ENCODE measurements at regions not wholly inside any gene's neighbourhood (a gene's known extent, or its start where the extent isn't known, plus 50 kb on each side); places are given as distances from the start of the nearest gene placed in this dataset.

GRCh38 chr4:13888112-13888511 is 260.6 kb upstream of the BOD1L1 start:
- peak; percentile 88 for DNase-seq (ENCODE audit: extremely low read depth, low read depth, low spot score)

- DNase-seq (ENCODE audit: extremely low read depth, low read depth, low spot score), result no peak
Measured at GRCh38 chr4:13891544-13891939, 264.0 kb upstream of the BOD1L1 start.

GRCh38 chr4:13892739-13893105 is 265.2 kb upstream of the BOD1L1 start:
- no peak for DNase-seq (ENCODE audit: extremely low read depth, low read depth, low spot score)

- no peak for DNase-seq (ENCODE audit: extremely low read depth, low read depth, low spot score)
Measured at GRCh38 chr4:13893211-13893610, 265.7 kb upstream of the BOD1L1 start.

GRCh38 chr4:13893987-13894386 is 266.5 kb upstream of the BOD1L1 start:
- DNase-seq (ENCODE audit: extremely low read depth, low read depth, low spot score), result no peak

- no peak for DNase-seq (ENCODE audit: extremely low read depth, low read depth, low spot score)
Measured at GRCh38 chr4:13900780-13901179, 273.3 kb upstream of the BOD1L1 start.

GRCh38 chr4:13902146-13902545 is 274.6 kb upstream of the BOD1L1 start:
- no peak for DNase-seq (ENCODE audit: extremely low read depth, low read depth, low spot score)

GRCh38 chr4:13903061-13903460 is 275.5 kb upstream of the BOD1L1 start:
- no peak for DNase-seq (ENCODE audit: extremely low read depth, low read depth, low spot score)

- no peak for DNase-seq (ENCODE audit: extremely low read depth, low read depth, low spot score)
Measured at GRCh38 chr4:13903901-13904300, 276.4 kb upstream of the BOD1L1 start.

GRCh38 chr4:13905543-13905942 is 278.0 kb upstream of the BOD1L1 start:
- DNase-seq (ENCODE audit: extremely low read depth, low read depth, low spot score), result no peak

GRCh38 chr4:13906727-13907126 is 279.2 kb upstream of the BOD1L1 start:
- DNase-seq (ENCODE audit: extremely low read depth, low read depth, low spot score), result no peak

GRCh38 chr4:13907255-13907751 is 279.8 kb upstream of the BOD1L1 start:
- peak; percentile 85 for DNase-seq (ENCODE audit: extremely low read depth, low read depth, low spot score)

GRCh38 chr4:13908455-13908854 is 280.9 kb upstream of the BOD1L1 start:
- no peak for DNase-seq (ENCODE audit: extremely low read depth, low read depth, low spot score)

GRCh38 chr4:13910556-13910955 is 283.0 kb upstream of the BOD1L1 start:
- no peak for DNase-seq (ENCODE audit: extremely low read depth, low read depth, low spot score)

- no peak for DNase-seq (ENCODE audit: extremely low read depth, low read depth, low spot score)
Measured at GRCh38 chr4:13911256-13911655, 283.7 kb upstream of the BOD1L1 start.

GRCh38 chr4:13912436-13912925 is 285.0 kb upstream of the BOD1L1 start:
- DNase-seq (ENCODE audit: extremely low read depth, low read depth, low spot score), result no peak

GRCh38 chr4:13912966-13913365 is 285.4 kb upstream of the BOD1L1 start:
- DNase-seq (ENCODE audit: extremely low read depth, low read depth, low spot score), result no peak

GRCh38 chr4:13917015-13917414 is 289.5 kb upstream of the BOD1L1 start:
- DNase-seq (ENCODE audit: extremely low read depth, low read depth, low spot score), result no peak

- no peak for DNase-seq (ENCODE audit: extremely low read depth, low read depth, low spot score)
Measured at GRCh38 chr4:13918110-13918509, 290.6 kb upstream of the BOD1L1 start.

GRCh38 chr4:13918991-13919441 is 291.5 kb upstream of the BOD1L1 start:
- DNase-seq (ENCODE audit: extremely low read depth, low read depth, low spot score), result no peak

- DNase-seq (ENCODE audit: extremely low read depth, low read depth, low spot score), result no peak
Measured at GRCh38 chr4:13920111-13920875, 292.8 kb upstream of the BOD1L1 start.

GRCh38 chr4:13920901-13921300 is 293.4 kb upstream of the BOD1L1 start:
- DNase-seq (ENCODE audit: extremely low read depth, low read depth, low spot score), result peak; percentile 99

GRCh38 chr4:13921805-13922204 is 294.3 kb upstream of the BOD1L1 start:
- DNase-seq (ENCODE audit: extremely low read depth, low read depth, low spot score), result no peak
